ENCODE measurements at regions not wholly inside any gene's neighbourhood (a gene's known extent, or its start where the extent isn't known, plus 50 kb on each side); places are given as distances from the start of the nearest gene placed in this dataset.

DNA sequence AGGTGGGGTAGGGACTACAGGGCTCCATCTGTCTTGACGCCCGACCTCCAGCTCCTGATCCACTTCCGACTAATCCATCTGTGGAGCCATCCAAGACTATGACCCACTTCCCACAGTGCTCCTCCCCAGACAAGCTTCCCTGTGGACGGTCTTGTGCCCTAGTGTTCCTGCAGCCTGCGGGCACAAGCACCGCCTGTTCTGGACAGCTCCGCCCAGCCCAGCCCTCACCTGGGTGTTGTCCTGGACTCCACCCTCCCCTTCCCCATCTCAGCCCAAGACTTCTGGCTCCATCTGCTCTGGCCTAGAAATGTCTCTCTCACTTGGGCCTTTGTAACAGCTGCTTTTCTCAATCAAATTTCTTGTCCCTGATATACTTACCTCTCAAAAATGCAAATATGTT is 102.0 kb downstream of the MAFB start:
- no peaks in the 10 kb centered on the region for H3K27me3 ChIP-seq (ENCODE audit: insufficient read depth, low read length, poor library complexity, severe bottlenecking)
- H3K4me1 ChIP-seq (ENCODE audit: insufficient read depth, low read length): no peaks in the 10 kb centered on the region
- no peak overlapping the region for H3K4me3 ChIP-seq (ENCODE audit: low read length)
- Mint-ChIP-seq H3K36me3 (no peaks in the 10 kb centered on the region), H3K4me1 (no peaks in the 10 kb centered on the region), H3K27me3 (peaks cover 5 to 13% of the 10 kb centered on the region in 2 donors), H3K4me3 (no peak overlapping the region), H3K9me3 (peaks cover 0 to 3% (median 0%) of the 10 kb centered on the region in 5 donors), H3K27ac (peak overlapping the region in 1 of 8 donors; percentile 55)
- no peaks in the 10 kb centered on the region for H3K36me3 ChIP-seq (ENCODE audit: insufficient read depth, low read length)
- no peaks in the 10 kb centered on the region for H3K9me3 ChIP-seq (ENCODE audit: low read length)
- no peak overlapping the region for H3K27ac ChIP-seq (ENCODE audit: low read depth, low read length)
- CTCF ChIA-PET: no interaction called here
- DNase-seq: no peak
- POLR2A ChIA-PET: no interaction called here

- ChIA-PET POLR2A (no interaction called here), CTCF (no interaction called here)
- no peak for DNase-seq
- H3K27ac Mint-ChIP-seq: no peak overlapping the region
- H3K9me3 Mint-ChIP-seq: no peaks in the 10 kb centered on the region
- no peaks in the 10 kb centered on the region for H3K9me3 ChIP-seq (ENCODE audit: low read length)
- H3K4me1 ChIP-seq (ENCODE audit: insufficient read depth, low read length): no peaks in the 10 kb centered on the region
- no peaks in the 10 kb centered on the region for H3K36me3 ChIP-seq (ENCODE audit: insufficient read depth, low read length)
- no peaks in the 10 kb centered on the region for H3K4me1 Mint-ChIP-seq
- H3K27me3 Mint-ChIP-seq: peaks cover 0 to 9% of the 10 kb centered on the region in 2 donors
- H3K27me3 ChIP-seq (ENCODE audit: insufficient read depth, low read length, poor library complexity, severe bottlenecking): no peaks in the 10 kb centered on the region
- no peak overlapping the region for H3K4me3 ChIP-seq (ENCODE audit: low read length)
- H3K27ac ChIP-seq (ENCODE audit: low read depth, low read length): no peak overlapping the region
- H3K4me3 Mint-ChIP-seq: no peak overlapping the region
- no peaks in the 10 kb centered on the region for H3K36me3 Mint-ChIP-seq
Measured at GRCh38 chr20:40584130-40584809, 104.8 kb downstream of the MAFB start.

DNA sequence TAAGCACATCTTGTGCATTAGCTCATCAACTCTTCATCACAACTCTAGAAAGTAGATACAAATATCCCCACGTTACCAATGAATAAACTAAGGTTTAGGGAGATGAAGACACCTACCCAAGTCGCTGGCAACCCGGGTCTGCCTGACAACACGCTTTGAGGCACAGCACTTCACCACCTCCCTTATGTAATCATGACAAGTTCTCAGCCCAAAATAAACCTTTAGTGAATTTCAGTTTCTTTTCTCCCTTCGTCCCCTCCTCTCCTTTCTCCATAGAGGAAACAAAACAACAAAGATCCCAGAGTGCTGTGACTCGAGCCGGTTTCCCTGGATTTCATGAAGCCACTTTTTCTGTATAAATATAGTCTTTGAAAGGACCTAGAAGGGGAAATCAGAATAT is 105.4 kb downstream of the MAFB start:
- H3K4me1 ChIP-seq (ENCODE audit: insufficient read depth, low read length): no peaks in the 10 kb centered on the region
- Mint-ChIP-seq H3K9me3 (no peaks in the 10 kb centered on the region), H3K36me3 (no peaks in the 10 kb centered on the region), H3K4me1 (no peaks in the 10 kb centered on the region), H3K4me3 (no peak overlapping the region), H3K27ac (no peak overlapping the region), H3K27me3 (peaks cover 0 to 6% of the 10 kb centered on the region in 2 donors)
- ChIA-PET POLR2A (no interaction called here), CTCF (no interaction called here)
- no peaks in the 10 kb centered on the region for H3K9me3 ChIP-seq (ENCODE audit: low read length)
- H3K4me3 ChIP-seq (ENCODE audit: low read length): no peak overlapping the region
- no peak for DNase-seq
- no peak overlapping the region for H3K27ac ChIP-seq (ENCODE audit: low read depth, low read length)
- no peaks in the 10 kb centered on the region for H3K27me3 ChIP-seq (ENCODE audit: insufficient read depth, low read length, poor library complexity, severe bottlenecking)
- H3K36me3 ChIP-seq (ENCODE audit: insufficient read depth, low read length): no peaks in the 10 kb centered on the region

- Histone ChIP-seq H3K27ac (ENCODE audit: low read depth, low read length) (no peak overlapping the region), H3K27me3 (ENCODE audit: insufficient read depth, low read length, poor library complexity, severe bottlenecking) (no peaks in the 10 kb centered on the region), H3K36me3 (ENCODE audit: insufficient read depth, low read length) (no peaks in the 10 kb centered on the region), H3K9me3 (ENCODE audit: low read length) (no peaks in the 10 kb centered on the region), H3K4me3 (ENCODE audit: low read length) (no peak overlapping the region), H3K4me1 (ENCODE audit: insufficient read depth, low read length) (no peaks in the 10 kb centered on the region)
- ChIA-PET CTCF (no interaction called here), POLR2A (no interaction called here)
- H3K36me3 Mint-ChIP-seq: no peaks in the 10 kb centered on the region
- no peak for DNase-seq
- H3K9me3 Mint-ChIP-seq: no peaks in the 10 kb centered on the region
- no peak overlapping the region for H3K4me3 Mint-ChIP-seq
- H3K4me1 Mint-ChIP-seq: no peaks in the 10 kb centered on the region
- peaks cover 0 to 5% of the 10 kb centered on the region in 2 donors for H3K27me3 Mint-ChIP-seq
- H3K27ac Mint-ChIP-seq: no peak overlapping the region
Measured at GRCh38 chr20:40583205-40583604, 105.8 kb downstream of the MAFB start.

DNA sequence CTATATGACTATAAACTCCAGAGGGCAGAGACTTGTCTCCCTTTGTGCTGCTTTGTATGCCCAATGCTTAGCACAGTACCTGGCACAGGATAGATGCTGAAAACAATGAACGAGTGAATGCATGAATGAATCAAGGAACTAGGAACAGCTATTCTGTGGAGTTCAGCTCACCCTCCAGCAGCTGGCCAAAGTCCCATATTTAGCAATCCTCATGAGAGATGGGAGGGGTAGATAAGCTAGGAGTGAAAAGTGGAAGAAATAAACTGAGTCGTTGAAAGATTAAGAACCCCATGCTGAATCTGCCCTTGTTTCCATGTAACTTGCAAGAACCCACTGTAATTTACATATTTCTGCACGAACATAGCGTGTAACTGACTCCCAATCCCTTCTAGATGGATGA is 106.5 kb downstream of the MAFB start:
- no peaks in the 10 kb centered on the region for H3K9me3 ChIP-seq (ENCODE audit: low read length)

DNA sequence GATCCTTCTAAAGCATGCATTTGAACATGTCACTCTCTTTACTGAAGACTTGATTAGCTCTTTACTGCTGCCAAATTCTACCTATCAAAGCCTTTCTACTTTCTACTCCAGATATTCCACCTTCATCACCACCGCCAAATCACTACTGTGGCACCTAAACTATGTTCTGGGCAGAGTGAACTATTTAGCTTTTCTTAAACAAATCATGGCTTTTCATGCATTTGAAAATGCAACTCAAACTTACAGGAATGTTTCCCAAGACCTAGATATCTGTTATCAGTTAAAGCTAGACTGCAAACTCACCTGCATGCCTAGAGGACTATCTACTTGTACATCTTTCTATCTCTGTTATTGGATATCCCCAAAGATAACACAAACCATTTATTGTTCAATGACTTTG is 109.3 kb downstream of the MAFB start:
- no peaks in the 10 kb centered on the region for H3K36me3 ChIP-seq (ENCODE audit: insufficient read depth, low read length)
- POLR2A ChIA-PET: no interaction called here
- H3K4me3 Mint-ChIP-seq: no peak overlapping the region

More for the DNA sequence above, 106.5 kb downstream of the MAFB start:
- H3K36me3 Mint-ChIP-seq: no peaks in the 10 kb centered on the region
- no peak for DNase-seq
- H3K4me3 ChIP-seq (ENCODE audit: low read length): no peak overlapping the region
- no peaks in the 10 kb centered on the region for H3K4me1 Mint-ChIP-seq
- no peaks in the 10 kb centered on the region for H3K27me3 ChIP-seq (ENCODE audit: insufficient read depth, low read length, poor library complexity, severe bottlenecking)
- no peak overlapping the region for H3K4me3 Mint-ChIP-seq
- H3K9me3 Mint-ChIP-seq: no peaks in the 10 kb centered on the region
- no peak overlapping the region for H3K27ac Mint-ChIP-seq
- H3K27ac ChIP-seq (ENCODE audit: low read depth, low read length): no peak overlapping the region
- H3K36me3 ChIP-seq (ENCODE audit: insufficient read depth, low read length): no peaks in the 10 kb centered on the region
- no peaks in the 10 kb centered on the region for H3K4me1 ChIP-seq (ENCODE audit: insufficient read depth, low read length)
- H3K27me3 Mint-ChIP-seq: peaks cover 0 to 5% of the 10 kb centered on the region in 2 donors
- ChIA-PET POLR2A (no interaction called here), CTCF (no interaction called here)

DNA sequence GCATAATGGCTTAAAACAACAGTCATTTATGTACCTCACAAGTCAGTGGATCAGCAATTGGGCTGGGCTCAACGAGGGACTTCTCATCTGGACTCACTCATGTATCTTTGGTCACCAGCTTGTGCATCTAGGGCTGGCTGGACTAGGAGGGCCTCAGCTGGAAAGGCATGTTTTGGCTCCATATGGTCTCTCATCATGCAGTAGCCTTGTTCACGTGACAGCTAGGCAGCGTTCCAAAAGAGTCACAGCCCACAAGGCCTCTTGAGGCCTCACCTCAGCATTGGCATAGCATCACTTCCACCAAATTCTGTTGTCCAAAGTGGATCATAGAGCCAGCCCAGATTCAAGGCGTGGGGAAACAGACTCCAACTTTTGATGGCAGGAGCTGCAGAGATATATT is 110.1 kb downstream of the MAFB start:
- peaks cover 0 to 2% (median 0%) of the 10 kb centered on the region in 5 donors for H3K9me3 Mint-ChIP-seq
- Histone ChIP-seq H3K27ac (ENCODE audit: low read depth, low read length) (no peak overlapping the region), H3K9me3 (ENCODE audit: low read length) (no peaks in the 10 kb centered on the region), H3K4me3 (ENCODE audit: low read length) (no peak overlapping the region), H3K27me3 (ENCODE audit: insufficient read depth, low read length, poor library complexity, severe bottlenecking) (no peaks in the 10 kb centered on the region), H3K4me1 (ENCODE audit: insufficient read depth, low read length) (no peaks in the 10 kb centered on the region), H3K36me3 (ENCODE audit: insufficient read depth, low read length) (no peaks in the 10 kb centered on the region)
- H3K27ac Mint-ChIP-seq: no peak overlapping the region
- ChIA-PET CTCF (no interaction called here), POLR2A (no interaction called here)
- H3K4me3 Mint-ChIP-seq: no peak overlapping the region
- no peak for DNase-seq
- H3K27me3 Mint-ChIP-seq: peaks cover 0 to 5% of the 10 kb centered on the region in 2 donors
- H3K36me3 Mint-ChIP-seq: no peaks in the 10 kb centered on the region
- no peaks in the 10 kb centered on the region for H3K4me1 Mint-ChIP-seq

More for the DNA sequence above, 109.3 kb downstream of the MAFB start:
- Histone ChIP-seq H3K9me3 (ENCODE audit: low read length) (no peaks in the 10 kb centered on the region), H3K4me1 (ENCODE audit: insufficient read depth, low read length) (no peaks in the 10 kb centered on the region), H3K4me3 (ENCODE audit: low read length) (no peak overlapping the region), H3K27me3 (ENCODE audit: insufficient read depth, low read length, poor library complexity, severe bottlenecking) (no peaks in the 10 kb centered on the region), H3K27ac (ENCODE audit: low read depth, low read length) (no peak overlapping the region)
- Mint-ChIP-seq H3K27ac (no peak overlapping the region), H3K36me3 (no peaks in the 10 kb centered on the region), H3K27me3 (peaks cover 0 to 5% of the 10 kb centered on the region in 2 donors), H3K9me3 (peaks cover 0 to 2% (median 0%) of the 10 kb centered on the region in 5 donors), H3K4me1 (no peaks in the 10 kb centered on the region)
- no peak for DNase-seq
- CTCF ChIA-PET: no interaction called here

- H3K4me1 ChIP-seq (ENCODE audit: insufficient read depth, low read length): no peaks in the 10 kb centered on the region
Measured at GRCh38 chr20:40575851-40576250, 113.2 kb downstream of the MAFB start.

More at GRCh38 chr20:40575851-40576250, 113.2 kb downstream of the MAFB start:
- H3K36me3 Mint-ChIP-seq: no peaks in the 10 kb centered on the region
- no peak overlapping the region for H3K4me3 ChIP-seq (ENCODE audit: low read length)
- no peak for DNase-seq
- H3K4me1 Mint-ChIP-seq: no peaks in the 10 kb centered on the region
- no peak overlapping the region for H3K27ac Mint-ChIP-seq
- no peak overlapping the region for H3K27ac ChIP-seq (ENCODE audit: low read depth, low read length)
- ChIA-PET CTCF (no interaction called here), POLR2A (no interaction called here)
- no peaks in the 10 kb centered on the region for H3K9me3 ChIP-seq (ENCODE audit: low read length)
- H3K4me3 Mint-ChIP-seq: no peak overlapping the region
- no peaks in the 10 kb centered on the region for H3K36me3 ChIP-seq (ENCODE audit: insufficient read depth, low read length)
- peaks cover 0 to 2% (median 0%) of the 10 kb centered on the region in 5 donors for H3K9me3 Mint-ChIP-seq
- H3K27me3 ChIP-seq (ENCODE audit: insufficient read depth, low read length, poor library complexity, severe bottlenecking): no peaks in the 10 kb centered on the region
- H3K27me3 Mint-ChIP-seq: peaks cover 2% of the 10 kb centered on the region in 2 donors
